K562 (cell line): ENCODE measurements at regions not wholly inside any gene's neighbourhood (a gene's known extent, or its start where the extent isn't known, plus 50 kb on each side); places are given as distances from the start of the nearest gene placed in this dataset.

Source experiments
- ARID1B ChIP-seq: fragments of 450-650 bp; IDR thresholded peaks from 2 replicates; pipeline ENCODE4 v1.6.1; 2016; ENCODE audit warnings: antibody characterized with exemption, mild to moderate bottlenecking, inconsistent platforms
- C11orf30 ChIP-seq: fragments of 450-650 bp; IDR thresholded peaks from 2 replicates; pipeline ENCODE4 v1.6.1; 2016; ENCODE audit warnings: low read depth, mild to moderate bottlenecking
- DMBX1 ChIP-seq: fragments of 250-450 bp; sonication (Bioruptor Pico); IDR thresholded peaks from 2 replicates; pipeline ENCODE4 v1.8.0; 2022; ENCODE audit warnings: inconsistent platforms, mild to moderate bottlenecking, moderate library complexity, borderline replicate concordance
- E2F3 ChIP-seq: fragments of 250-450 bp; sonication (Bioruptor Pico); IDR thresholded peaks from 2 replicates; pipeline ENCODE4 v1.4.0; 2020; ENCODE audit warnings: mild to moderate bottlenecking
- GABPA ChIP-seq: fragments of 200-800 bp; sonication (Bioruptor generic); conservative IDR thresholded peaks from 2 replicates; pipeline ENCODE4 v1.6.1; 2016; ENCODE audit warnings: low read depth, missing genetic modification characterization, missing compliant biosample characterization
- SAFB2 ChIP-seq: fragments of 200-400 bp; formaldehyde crosslinking; IDR thresholded peaks from 2 replicates; pipeline ENCODE4 v1.6.1; 2018; ENCODE audit warnings: borderline replicate concordance, low read length, low read depth, moderate library complexity; ENCODE audit not compliant: severe bottlenecking
- TBL1XR1 ChIP-seq, 2 experiments: IDR thresholded peaks; 2 replicates each; pipeline ENCODE4 v1.6.1; 2012; ENCODE audit warnings: improper control_type of control experiment in 2 of 2, low read length in 2 of 2, mild to moderate bottlenecking in 1 of 2
- ZKSCAN1 ChIP-seq: fragments of 150-350 bp; IDR thresholded peaks from 2 replicates; pipeline ENCODE4 v1.6.1; 2016; ENCODE audit warnings: low read depth, low read length
- ZNF76 ChIP-seq: fragments of 250-450 bp; sonication (Bioruptor Pico); IDR thresholded peaks from 2 replicates; pipeline ENCODE4 v1.4.0; 2020; ENCODE audit warnings: mild to moderate bottlenecking, moderate library complexity, borderline replicate concordance
- TF ChIP-seq, protein P1 (sequence below): IDR thresholded peaks from 2 replicates; pipeline ENCODE4 v1.6.1; 2011; ENCODE audit not compliant: insufficient read length; ENCODE audit errors: extremely low read depth
- TF ChIP-seq, protein P2 (sequence below): fragments of 450-650 bp; formaldehyde crosslinking; IDR thresholded peaks from 2 replicates; pipeline ENCODE4 v1.4.0; 2020; ENCODE audit warnings: mild to moderate bottlenecking, moderate library complexity
- TF ChIP-seq, protein P3 (sequence below), 2 experiments: fragments of 450-650 bp; formaldehyde crosslinking in 1 of 2; IDR thresholded peaks; 2 replicates each; pipeline versions ENCODE4 v1.4.0 to v1.6.1; 2014 to 2020; ENCODE audit warnings: mild to moderate bottlenecking in 2 of 2, borderline replicate concordance in 1 of 2, low read depth in 1 of 2
- TF ChIP-seq, protein P4 (sequence below): fragments of 250-450 bp; sonication (Bioruptor Pico); IDR thresholded peaks from 2 replicates; pipeline ENCODE4 v1.4.0; 2020; ENCODE audit warnings: borderline replicate concordance

DNA sequence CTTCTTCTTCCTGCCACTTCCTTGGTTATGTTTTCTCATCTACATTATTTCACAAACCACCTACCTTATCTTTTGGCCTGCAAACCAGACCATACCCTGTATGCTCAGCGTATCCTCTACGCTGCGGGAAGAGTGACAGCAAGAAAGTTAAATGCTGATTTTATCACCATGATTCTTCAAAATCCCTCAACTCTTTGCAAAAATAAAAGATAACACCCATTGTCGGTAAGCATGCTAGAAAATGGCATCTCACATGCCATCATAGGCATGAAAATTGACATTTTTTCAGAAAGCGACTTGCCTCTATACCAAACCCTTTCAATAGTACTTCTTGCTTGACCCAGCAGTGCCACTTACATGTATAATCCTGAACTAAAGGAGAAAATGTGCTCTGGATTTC lies 102.0 kb downstream of the HPGD start (continued):
- TF ChIP-seq, protein P1, sequence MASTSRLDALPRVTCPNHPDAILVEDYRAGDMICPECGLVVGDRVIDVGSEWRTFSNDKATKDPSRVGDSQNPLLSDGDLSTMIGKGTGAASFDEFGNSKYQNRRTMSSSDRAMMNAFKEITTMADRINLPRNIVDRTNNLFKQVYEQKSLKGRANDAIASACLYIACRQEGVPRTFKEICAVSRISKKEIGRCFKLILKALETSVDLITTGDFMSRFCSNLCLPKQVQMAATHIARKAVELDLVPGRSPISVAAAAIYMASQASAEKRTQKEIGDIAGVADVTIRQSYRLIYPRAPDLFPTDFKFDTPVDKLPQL = no peak
- TF ChIP-seq, protein P2, sequence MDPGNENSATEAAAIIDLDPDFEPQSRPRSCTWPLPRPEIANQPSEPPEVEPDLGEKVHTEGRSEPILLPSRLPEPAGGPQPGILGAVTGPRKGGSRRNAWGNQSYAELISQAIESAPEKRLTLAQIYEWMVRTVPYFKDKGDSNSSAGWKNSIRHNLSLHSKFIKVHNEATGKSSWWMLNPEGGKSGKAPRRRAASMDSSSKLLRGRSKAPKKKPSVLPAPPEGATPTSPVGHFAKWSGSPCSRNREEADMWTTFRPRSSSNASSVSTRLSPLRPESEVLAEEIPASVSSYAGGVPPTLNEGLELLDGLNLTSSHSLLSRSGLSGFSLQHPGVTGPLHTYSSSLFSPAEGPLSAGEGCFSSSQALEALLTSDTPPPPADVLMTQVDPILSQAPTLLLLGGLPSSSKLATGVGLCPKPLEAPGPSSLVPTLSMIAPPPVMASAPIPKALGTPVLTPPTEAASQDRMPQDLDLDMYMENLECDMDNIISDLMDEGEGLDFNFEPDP (CRISPR knock-in tag) = no peak
- TF ChIP-seq E2F3 (CRISPR knock-in tag) (0 out of 2 replicates have a peak, but pooled peaks have one; percentile 23), TBL1XR1 (IDR thresholded peaks at IDR 0.05; ENCODE audit: low read length in 2 of 2) (0 out of 4 replicates have a peak, but pooled peaks of 1 of the 2 experiments have one; percentile 23), DMBX1 (CRISPR knock-in tag) (peak; percentile 23; the same call in 1 of the 2 replicates), GABPA (tag) (0 out of 2 replicates have a peak, but pooled peaks have one; percentile 26), SAFB2 (no peak), ZNF76 (CRISPR knock-in tag) (no peak), ZKSCAN1 (no peak), C11orf30 (peak; percentile 74), ARID1B (peak; percentile 91)
- TF ChIP-seq, protein P3, sequence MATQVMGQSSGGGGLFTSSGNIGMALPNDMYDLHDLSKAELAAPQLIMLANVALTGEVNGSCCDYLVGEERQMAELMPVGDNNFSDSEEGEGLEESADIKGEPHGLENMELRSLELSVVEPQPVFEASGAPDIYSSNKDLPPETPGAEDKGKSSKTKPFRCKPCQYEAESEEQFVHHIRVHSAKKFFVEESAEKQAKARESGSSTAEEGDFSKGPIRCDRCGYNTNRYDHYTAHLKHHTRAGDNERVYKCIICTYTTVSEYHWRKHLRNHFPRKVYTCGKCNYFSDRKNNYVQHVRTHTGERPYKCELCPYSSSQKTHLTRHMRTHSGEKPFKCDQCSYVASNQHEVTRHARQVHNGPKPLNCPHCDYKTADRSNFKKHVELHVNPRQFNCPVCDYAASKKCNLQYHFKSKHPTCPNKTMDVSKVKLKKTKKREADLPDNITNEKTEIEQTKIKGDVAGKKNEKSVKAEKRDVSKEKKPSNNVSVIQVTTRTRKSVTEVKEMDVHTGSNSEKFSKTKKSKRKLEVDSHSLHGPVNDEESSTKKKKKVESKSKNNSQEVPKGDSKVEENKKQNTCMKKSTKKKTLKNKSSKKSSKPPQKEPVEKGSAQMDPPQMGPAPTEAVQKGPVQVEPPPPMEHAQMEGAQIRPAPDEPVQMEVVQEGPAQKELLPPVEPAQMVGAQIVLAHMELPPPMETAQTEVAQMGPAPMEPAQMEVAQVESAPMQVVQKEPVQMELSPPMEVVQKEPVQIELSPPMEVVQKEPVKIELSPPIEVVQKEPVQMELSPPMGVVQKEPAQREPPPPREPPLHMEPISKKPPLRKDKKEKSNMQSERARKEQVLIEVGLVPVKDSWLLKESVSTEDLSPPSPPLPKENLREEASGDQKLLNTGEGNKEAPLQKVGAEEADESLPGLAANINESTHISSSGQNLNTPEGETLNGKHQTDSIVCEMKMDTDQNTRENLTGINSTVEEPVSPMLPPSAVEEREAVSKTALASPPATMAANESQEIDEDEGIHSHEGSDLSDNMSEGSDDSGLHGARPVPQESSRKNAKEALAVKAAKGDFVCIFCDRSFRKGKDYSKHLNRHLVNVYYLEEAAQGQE (IDR thresholded peaks at IDR 0.05; ENCODE audit: borderline replicate concordance) = no peak
- TF ChIP-seq, protein P3 (CRISPR knock-in tag; IDR thresholded peaks at IDR 0.05; ENCODE audit: low read depth) = no peak
- TF ChIP-seq, protein P4, sequence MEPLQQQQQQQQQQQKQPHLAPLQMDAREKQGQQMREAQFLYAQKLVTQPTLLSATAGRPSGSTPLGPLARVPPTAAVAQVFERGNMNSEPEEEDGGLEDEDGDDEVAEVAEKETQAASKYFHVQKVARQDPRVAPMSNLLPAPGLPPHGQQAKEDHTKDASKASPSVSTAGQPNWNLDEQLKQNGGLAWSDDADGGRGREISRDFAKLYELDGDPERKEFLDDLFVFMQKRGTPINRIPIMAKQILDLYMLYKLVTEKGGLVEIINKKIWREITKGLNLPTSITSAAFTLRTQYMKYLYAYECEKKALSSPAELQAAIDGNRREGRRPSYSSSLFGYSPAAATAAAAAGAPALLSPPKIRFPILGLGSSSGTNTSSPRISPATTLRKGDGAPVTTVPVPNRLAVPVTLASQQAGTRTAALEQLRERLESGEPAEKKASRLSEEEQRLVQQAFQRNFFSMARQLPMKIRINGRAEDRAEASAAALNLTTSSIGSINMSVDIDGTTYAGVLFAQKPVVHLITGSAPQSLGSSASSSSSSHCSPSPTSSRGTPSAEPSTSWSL (CRISPR knock-in tag) = no peak
